Kidney glomerular epithelial cell (primary cell): ENCODE measurements at regions not wholly inside any gene's neighbourhood (a gene's known extent, or its start where the extent isn't known, plus 50 kb on each side); places are given as distances from the start of the nearest gene placed in this dataset.
A peak's percentile ranks its signal among the peaks of the same experiment; 100 is the strongest.

Experiments used
- DNase-seq: peaks from one replicate; lab custom pipeline; 2025; lab: John Stamatoyannopoulos, UW

GRCh38 chr4:119707336-119707735 is 78.7 kb upstream of the PDE5A start:
- DNase-seq, result no peak

DNA sequence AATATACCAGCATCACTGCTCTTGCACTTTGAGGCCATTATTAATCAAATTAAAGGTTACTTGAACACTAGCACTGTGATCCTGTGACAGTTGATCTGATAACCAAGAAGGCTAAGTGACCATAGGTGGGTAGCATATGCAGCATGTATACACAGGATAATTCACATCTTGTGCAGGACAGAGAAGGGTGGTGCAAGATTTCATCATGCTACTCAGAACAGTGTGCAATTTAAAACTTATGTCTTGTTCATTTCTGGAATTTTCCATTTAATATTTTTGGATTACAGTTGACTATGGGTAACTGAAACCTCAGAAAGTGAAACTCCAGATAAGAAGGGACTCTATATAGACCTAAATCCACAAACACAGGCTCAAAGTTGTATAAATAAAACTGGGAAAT is 78.2 kb upstream of the PDE5A start:
- DNase-seq, result no peak

GRCh38 chr4:119697887-119698393 is 69.3 kb upstream of the PDE5A start:
- no peak for DNase-seq

- no peak for DNase-seq
These were observed 68.4 kb upstream of the PDE5A start for GRCh38 chr4:119696963-119697362.

- DNase-seq, result no peak
These were observed 66.6 kb upstream of the PDE5A start for GRCh38 chr4:119695216-119695615.

DNA sequence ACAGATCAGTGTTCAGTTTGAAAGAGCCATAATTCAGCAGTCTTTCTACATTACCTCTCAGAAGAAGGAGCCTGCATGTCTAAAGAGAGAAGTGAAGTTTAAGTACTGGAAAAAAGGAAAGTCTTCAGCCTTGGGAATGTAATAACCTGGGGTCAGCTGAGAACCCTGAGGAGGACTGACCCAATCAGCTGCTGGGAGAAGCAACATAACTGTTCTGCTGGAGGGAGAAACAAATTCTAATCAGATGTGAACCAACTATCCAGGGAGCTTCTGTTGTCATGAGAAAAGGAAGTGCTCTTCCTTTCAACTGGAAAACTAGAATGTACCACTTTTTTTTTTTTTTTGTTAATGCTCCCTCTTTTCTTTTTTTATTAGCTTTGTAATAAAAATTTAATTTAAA is 64.5 kb upstream of the PDE5A start:
- no peak for DNase-seq

DNA sequence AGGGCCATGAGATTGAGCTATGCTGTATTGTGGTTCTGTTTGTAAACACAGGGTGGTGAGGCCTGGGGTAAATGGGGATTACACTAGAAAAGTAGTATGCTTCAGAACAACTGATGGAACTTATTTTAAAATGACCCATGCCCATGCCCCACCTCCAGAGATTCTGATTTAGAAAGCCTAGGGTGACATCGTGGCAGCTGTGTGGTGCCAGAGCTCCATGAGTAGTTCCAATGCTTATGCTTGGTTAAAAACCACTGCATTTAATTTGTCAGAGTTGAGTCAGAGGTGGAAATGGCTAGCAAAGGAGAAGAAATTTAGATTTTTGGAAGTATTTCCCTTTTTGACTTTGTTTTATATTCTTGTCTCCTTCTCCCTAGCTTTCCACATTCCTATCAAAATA is 63.4 kb upstream of the PDE5A start:
- no peak for DNase-seq

DNA sequence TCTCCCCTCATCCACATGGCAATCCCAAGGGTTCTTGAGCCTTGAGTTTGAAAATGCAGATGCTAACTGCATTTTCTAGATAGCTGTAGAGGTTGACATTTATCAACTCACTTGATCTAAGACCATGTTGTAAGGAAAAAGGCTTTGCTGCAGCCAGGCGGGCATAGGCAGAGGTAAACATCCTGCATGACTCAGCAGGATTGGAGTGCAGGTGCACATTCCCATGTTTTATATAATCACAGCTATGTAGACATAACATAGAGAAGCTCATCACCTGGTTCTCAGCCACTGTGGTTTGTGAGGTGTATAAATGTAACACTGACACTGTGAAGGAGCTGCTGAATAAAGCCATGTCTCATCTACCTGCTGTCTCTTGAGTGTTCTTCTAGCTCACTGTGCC is 62.3 kb upstream of the PDE5A start:
- DNase-seq, result no peak

DNA sequence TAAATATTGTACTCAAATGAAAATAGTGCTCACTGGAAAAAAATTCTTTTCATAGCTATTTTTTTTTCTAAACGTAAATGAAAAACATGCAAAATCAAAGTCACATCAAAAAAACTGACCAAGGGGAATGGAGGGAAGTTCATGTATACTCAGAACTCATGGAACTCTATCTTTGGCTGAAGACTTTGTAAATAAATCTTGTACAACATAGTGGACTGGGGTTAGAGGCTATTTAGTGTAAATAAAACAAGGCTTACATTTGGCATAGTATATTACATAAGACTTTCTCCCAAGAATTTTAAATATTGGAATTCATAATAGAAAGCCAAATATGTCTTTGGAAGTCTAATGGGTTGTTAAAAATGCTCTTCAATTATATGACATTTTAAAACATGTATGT is 59.8 kb upstream of the PDE5A start:
- DNase-seq, result no peak

GRCh38 chr4:119684463-119684862 is 55.9 kb upstream of the PDE5A start:
- no peak for DNase-seq

GRCh38 chr4:119683518-119683917 is 54.9 kb upstream of the PDE5A start:
- peak; percentile 31 for DNase-seq

DNA sequence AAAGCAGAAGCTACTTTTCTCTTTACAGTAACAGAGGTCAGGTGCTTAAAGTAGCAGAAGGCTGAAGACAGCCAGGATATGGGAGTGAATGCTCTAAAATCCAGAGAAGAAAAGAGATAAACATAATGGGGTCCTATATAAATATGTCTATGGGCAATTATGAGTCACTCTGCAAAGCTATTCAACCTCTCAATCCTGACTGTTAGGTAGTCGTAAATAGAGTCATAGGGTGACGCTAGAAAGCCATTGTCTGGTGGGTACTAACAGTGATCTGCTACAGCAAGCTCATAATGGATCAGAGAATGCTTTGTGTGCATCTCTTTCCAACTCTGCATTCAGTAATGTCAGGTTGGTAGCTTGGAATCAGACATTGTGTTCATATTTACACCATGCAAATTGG is 53.5 kb upstream of the PDE5A start:
- DNase-seq, result no peak

GRCh38 chr4:119679251-119679650 is 50.6 kb upstream of the PDE5A start:
- no peak for DNase-seq

- no peak for DNase-seq
These were observed 50.2 kb upstream of the PDE5A start for GRCh38 chr4:119678761-119679160.
